ENCODE measurements at regions not wholly inside any gene's neighbourhood (a gene's known extent, or its start where the extent isn't known, plus 50 kb on each side); places are given as distances from the start of the nearest gene placed in this dataset.

- in situ Hi-C loops (cut with MboI), result no loop called here
- WGBS (ENCODE audit: insufficient coverage, insufficient replicate concordance, low lambda C conversion rate, missing lambda C conversion rate), result 49% methylated on average over 5 of the region's 5 CpGs
- intact Hi-C loops (cut with micrococcal nuclease; ENCODE audit: unreplicated experiment), result no loop called here
- no peak overlapping the region for H3K4me2 ChIP-seq (ENCODE audit: control insufficient read depth, insufficient read depth)
- H4K20me1 ChIP-seq (ENCODE audit: control insufficient read depth, insufficient read depth), result no peaks in the 10 kb centered on the region
- FAIRE-seq (no peak), DNase-seq (ENCODE audit: low read depth, low spot score) (no peak), ATAC-seq (no peak)
- no peaks in the 10 kb centered on the region for H3K9me3 ChIP-seq (replicated peaks; ENCODE audit: control insufficient read depth, insufficient read depth, low read length)
- POLR2A ChIA-PET, result no interaction called here
- H3K79me2 ChIP-seq (ENCODE audit: control insufficient read depth, insufficient read depth, low read length), result no peaks in the 10 kb centered on the region
- BruUV-seq (replicated peaks), result no TSS peak
- TF ChIP-seq HCFC1 (IDR thresholded peaks at IDR 0.05; ENCODE audit: low read length), result no peak
- no peak for TF ChIP-seq RUNX3 (IDR thresholded peaks at IDR 0.05; ENCODE audit: low read length)
- TF ChIP-seq SPI1 (IDR thresholded peaks at IDR 0.05; ENCODE audit: borderline replicate concordance, insufficient read depth, low read depth, low read length), result no peak
- TF ChIP-seq NR2C2 (IDR thresholded peaks at IDR 0.05; ENCODE audit: borderline replicate concordance, control insufficient read depth, insufficient read length, low read depth), result no peak
- TF ChIP-seq SREBF1 (IDR thresholded peaks at IDR 0.05; ENCODE audit: low read length), result no peak
- TF ChIP-seq, protein P1, sequence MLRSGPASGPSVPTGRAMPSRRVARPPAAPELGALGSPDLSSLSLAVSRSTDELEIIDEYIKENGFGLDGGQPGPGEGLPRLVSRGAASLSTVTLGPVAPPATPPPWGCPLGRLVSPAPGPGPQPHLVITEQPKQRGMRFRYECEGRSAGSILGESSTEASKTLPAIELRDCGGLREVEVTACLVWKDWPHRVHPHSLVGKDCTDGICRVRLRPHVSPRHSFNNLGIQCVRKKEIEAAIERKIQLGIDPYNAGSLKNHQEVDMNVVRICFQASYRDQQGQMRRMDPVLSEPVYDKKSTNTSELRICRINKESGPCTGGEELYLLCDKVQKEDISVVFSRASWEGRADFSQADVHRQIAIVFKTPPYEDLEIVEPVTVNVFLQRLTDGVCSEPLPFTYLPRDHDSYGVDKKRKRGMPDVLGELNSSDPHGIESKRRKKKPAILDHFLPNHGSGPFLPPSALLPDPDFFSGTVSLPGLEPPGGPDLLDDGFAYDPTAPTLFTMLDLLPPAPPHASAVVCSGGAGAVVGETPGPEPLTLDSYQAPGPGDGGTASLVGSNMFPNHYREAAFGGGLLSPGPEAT (IDR thresholded peaks at IDR 0.05; ENCODE audit: low read depth), result no peak
- TF ChIP-seq EP300 (IDR thresholded peaks at IDR 0.05; ENCODE audit: borderline replicate concordance in 1 of 2, control insufficient read depth in 1 of 2, low read depth in 2 of 2, low read length in 2 of 2), result no peak
- no peak for TF ChIP-seq STAT3 (IDR thresholded peaks at IDR 0.05; ENCODE audit: low read depth, low read length)
- no peak for TF ChIP-seq KAT2A (conservative IDR thresholded peaks at IDR 0.05; ENCODE audit: control insufficient read depth, low read depth, low read length)
- TF ChIP-seq SMAD5 (IDR thresholded peaks at IDR 0.05; ENCODE audit: low read depth), result no peak
- TF ChIP-seq, protein P2, sequence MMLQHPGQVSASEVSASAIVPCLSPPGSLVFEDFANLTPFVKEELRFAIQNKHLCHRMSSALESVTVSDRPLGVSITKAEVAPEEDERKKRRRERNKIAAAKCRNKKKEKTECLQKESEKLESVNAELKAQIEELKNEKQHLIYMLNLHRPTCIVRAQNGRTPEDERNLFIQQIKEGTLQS (IDR thresholded peaks at IDR 0.05; ENCODE audit: borderline replicate concordance, extremely low read depth, low read depth, low read length), result no peak
- no peak for TF ChIP-seq CBFB (IDR thresholded peaks at IDR 0.05; ENCODE audit: low read depth)
- TF ChIP-seq, protein P3, sequence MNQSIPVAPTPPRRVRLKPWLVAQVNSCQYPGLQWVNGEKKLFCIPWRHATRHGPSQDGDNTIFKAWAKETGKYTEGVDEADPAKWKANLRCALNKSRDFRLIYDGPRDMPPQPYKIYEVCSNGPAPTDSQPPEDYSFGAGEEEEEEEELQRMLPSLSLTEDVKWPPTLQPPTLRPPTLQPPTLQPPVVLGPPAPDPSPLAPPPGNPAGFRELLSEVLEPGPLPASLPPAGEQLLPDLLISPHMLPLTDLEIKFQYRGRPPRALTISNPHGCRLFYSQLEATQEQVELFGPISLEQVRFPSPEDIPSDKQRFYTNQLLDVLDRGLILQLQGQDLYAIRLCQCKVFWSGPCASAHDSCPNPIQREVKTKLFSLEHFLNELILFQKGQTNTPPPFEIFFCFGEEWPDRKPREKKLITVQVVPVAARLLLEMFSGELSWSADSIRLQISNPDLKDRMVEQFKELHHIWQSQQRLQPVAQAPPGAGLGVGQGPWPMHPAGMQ (IDR thresholded peaks at IDR 0.05; ENCODE audit: borderline replicate concordance), result no peak
- no peak for TF ChIP-seq CBX5 (IDR thresholded peaks at IDR 0.05; ENCODE audit: low read depth)
- no peaks in the 10 kb centered on the region for H3K36me3 ChIP-seq (ENCODE audit: control insufficient read depth in 2 of 2, insufficient read depth in 2 of 2, low read length in 1 of 2)
- H3K4me3 ChIP-seq, result no peak overlapping the region
- H3K27ac ChIP-seq (ENCODE audit: control insufficient read depth, insufficient read depth), result no peak overlapping the region
- H3K9ac ChIP-seq (ENCODE audit: control insufficient read depth, insufficient read depth, low read length), result no peak overlapping the region
- SMC1A ChIA-PET (ENCODE audit: uncharacterized antibody, unreplicated experiment), result no interaction called here
- H3K27me3 ChIP-seq (replicated peaks in 1 of 2; ENCODE audit: control insufficient read depth in 2 of 2, insufficient read depth in 2 of 2, low read length in 1 of 2), result no peaks in the 10 kb centered on the region
- CTCF ChIA-PET, result no interaction called here
- RAD21 ChIA-PET (ENCODE audit: unreplicated experiment), result no interaction called here
- no peak overlapping the region for H2AFZ ChIP-seq (ENCODE audit: control insufficient read depth, low read depth, low read length)
- no peaks in the 10 kb centered on the region for H3K4me1 ChIP-seq (ENCODE audit: control insufficient read depth, insufficient read depth, low read length)
These were observed 417.7 kb upstream of the GYPC start for GRCh38 chr2:126238251-126238650.

All from GM12878 (cell line).